ENCODE measurements at regions not wholly inside any gene's neighbourhood (a gene's known extent, or its start where the extent isn't known, plus 50 kb on each side); places are given as distances from the start of the nearest gene placed in this dataset.
"Not testable (repeated sequence)": the region's sequence is repeated elsewhere in the genome, so short reads cannot be mapped to it uniquely, and the experiment has no call there.

DNA sequence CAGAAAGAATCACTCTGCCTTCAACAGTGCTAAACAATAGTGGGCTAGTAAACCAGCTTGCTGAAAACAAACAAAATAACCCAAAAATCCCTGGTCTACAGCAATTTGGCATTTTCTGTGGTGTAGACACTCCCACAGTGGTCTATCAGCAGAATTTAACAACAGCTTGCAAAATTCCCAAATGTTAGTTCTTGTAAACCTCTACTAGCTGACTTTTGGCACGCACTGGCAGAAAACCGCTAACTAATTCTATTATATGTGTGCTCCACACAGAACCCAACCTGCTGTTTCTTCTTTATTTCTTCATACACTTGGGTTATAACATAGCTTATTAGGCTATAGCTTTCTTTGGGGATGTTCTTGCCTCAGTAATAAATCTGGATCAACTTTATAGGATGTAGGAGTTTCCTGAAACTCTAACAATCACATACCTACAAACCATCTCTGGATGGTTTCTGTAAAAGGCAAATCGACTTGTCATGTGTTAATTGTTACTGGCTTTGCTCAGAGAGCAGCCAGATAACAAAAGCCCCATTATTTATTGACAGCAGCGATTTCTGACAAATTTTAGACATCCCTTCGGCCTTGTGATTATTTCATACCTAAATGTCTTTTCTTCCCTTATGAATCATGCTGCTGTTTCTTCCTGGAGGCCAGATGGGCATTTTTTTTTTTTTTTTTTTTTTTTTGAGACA lies 82.7 kb upstream of the NAA35 start:
- no peaks in the 10 kb centered on the region for H3K79me2 ChIP-seq (ENCODE audit: low read length)
- no peak overlapping the region for H3K9ac ChIP-seq (ENCODE audit: low read length)
- no peak overlapping the region for H3K27ac ChIP-seq (ENCODE audit: low read length)
- TF ChIP-seq, protein P1, sequence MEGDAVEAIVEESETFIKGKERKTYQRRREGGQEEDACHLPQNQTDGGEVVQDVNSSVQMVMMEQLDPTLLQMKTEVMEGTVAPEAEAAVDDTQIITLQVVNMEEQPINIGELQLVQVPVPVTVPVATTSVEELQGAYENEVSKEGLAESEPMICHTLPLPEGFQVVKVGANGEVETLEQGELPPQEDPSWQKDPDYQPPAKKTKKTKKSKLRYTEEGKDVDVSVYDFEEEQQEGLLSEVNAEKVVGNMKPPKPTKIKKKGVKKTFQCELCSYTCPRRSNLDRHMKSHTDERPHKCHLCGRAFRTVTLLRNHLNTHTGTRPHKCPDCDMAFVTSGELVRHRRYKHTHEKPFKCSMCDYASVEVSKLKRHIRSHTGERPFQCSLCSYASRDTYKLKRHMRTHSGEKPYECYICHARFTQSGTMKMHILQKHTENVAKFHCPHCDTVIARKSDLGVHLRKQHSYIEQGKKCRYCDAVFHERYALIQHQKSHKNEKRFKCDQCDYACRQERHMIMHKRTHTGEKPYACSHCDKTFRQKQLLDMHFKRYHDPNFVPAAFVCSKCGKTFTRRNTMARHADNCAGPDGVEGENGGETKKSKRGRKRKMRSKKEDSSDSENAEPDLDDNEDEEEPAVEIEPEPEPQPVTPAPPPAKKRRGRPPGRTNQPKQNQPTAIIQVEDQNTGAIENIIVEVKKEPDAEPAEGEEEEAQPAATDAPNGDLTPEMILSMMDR (IDR thresholded peaks at IDR 0.05; ENCODE audit: low read depth, low read length) = no peak
- no peak for TF ChIP-seq EZH2phosphoT487 (IDR thresholded peaks at IDR 0.05; ENCODE audit: low read depth)
- no peaks in the 10 kb centered on the region for H3K4me1 ChIP-seq (ENCODE audit: low read length)
- no peaks in the 10 kb centered on the region for H4K20me1 ChIP-seq (ENCODE audit: insufficient read depth, low read length)
- no peak overlapping the region for H2AFZ ChIP-seq (ENCODE audit: low read depth, low read length)
- H3K27me3 ChIP-seq (ENCODE audit: low read depth, low read length) = no peaks in the 10 kb centered on the region
- H3K36me3 ChIP-seq (replicated peaks; ENCODE audit: low read depth, low read length) = peaks cover 7% of the 10 kb centered on the region
- H3K4me2 ChIP-seq (ENCODE audit: low read length) = no peak overlapping the region
- H3K9me3 ChIP-seq (ENCODE audit: insufficient read depth, low read length) = no peaks in the 10 kb centered on the region
- H3K4me3 ChIP-seq (ENCODE audit: low read length) = no peak overlapping the region

DNA sequence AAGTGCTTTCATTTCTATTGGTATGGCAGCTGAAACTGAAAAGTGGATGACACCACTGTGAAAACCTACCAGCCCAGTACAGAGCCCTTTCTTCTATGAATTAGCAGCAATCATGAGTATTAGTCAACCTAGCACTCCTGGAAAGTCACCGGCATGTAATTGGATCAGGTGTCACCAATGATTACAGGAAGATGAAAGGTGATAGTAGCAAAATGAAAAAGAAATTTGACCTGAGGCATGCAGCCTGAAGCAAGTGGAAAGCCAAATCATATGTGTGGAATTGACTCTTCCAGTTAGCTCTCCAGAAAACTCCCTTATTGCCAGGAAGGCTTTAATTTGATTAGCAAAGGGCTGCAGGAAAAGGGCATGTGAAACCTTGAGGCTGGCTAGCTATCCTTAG lies 81.2 kb upstream of the NAA35 start:
- H3K9ac ChIP-seq (ENCODE audit: low read length) = no peak overlapping the region
- H3K9me3 ChIP-seq (ENCODE audit: insufficient read depth, low read length) = no peaks in the 10 kb centered on the region
- H3K79me2 ChIP-seq (ENCODE audit: low read length) = no peaks in the 10 kb centered on the region
- H3K27me3 ChIP-seq (ENCODE audit: low read depth, low read length) = no peaks in the 10 kb centered on the region
- peaks cover 4% of the 10 kb centered on the region for H3K4me1 ChIP-seq (ENCODE audit: low read length)
- H2AFZ ChIP-seq (ENCODE audit: low read depth, low read length) = no peak overlapping the region
- TF ChIP-seq, protein P1 (IDR thresholded peaks at IDR 0.05; ENCODE audit: low read depth, low read length) = no peak
- TF ChIP-seq EZH2phosphoT487 (IDR thresholded peaks at IDR 0.05; ENCODE audit: low read depth) = no peak
- peaks cover 8% of the 10 kb centered on the region for H3K36me3 ChIP-seq (replicated peaks; ENCODE audit: low read depth, low read length)
- no peak overlapping the region for H3K4me2 ChIP-seq (ENCODE audit: low read length)
- no peak overlapping the region for H3K4me3 ChIP-seq (ENCODE audit: low read length)
- no peaks in the 10 kb centered on the region for H4K20me1 ChIP-seq (ENCODE audit: insufficient read depth, low read length)
- no peak overlapping the region for H3K27ac ChIP-seq (ENCODE audit: low read length)

DNA sequence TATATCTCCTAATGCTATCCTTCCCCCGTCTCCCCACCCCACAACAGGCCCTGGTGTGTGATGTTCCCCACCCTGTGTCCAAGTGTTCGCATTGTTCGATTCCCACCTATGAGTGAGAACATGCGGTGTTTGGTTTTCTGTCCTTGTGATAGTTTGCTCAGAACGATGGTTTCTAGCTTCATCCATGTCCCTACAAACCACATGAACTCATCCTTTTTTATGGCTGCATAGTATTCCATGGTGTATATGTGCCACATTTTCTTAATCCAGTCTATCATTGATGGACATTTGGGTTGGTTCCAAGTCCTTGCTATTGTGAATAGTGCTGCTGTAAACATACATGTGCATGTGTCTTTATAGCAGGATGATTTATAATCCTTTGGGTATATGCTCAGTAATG lies 79.1 kb upstream of the NAA35 start:
- not testable (repeated sequence) for H3K27me3 ChIP-seq (ENCODE audit: low read depth, low read length); H3K4me2 ChIP-seq (ENCODE audit: low read length); H2AFZ ChIP-seq (ENCODE audit: low read depth, low read length); H3K9ac ChIP-seq (ENCODE audit: low read length); H3K4me3 ChIP-seq (ENCODE audit: low read length); H3K27ac ChIP-seq (ENCODE audit: low read length); H3K36me3 ChIP-seq (replicated peaks; ENCODE audit: low read depth, low read length); H4K20me1 ChIP-seq (ENCODE audit: insufficient read depth, low read length); H3K9me3 ChIP-seq (ENCODE audit: insufficient read depth, low read length); H3K79me2 ChIP-seq (ENCODE audit: low read length)
- peaks cover 11% of the 10 kb centered on the region for H3K4me1 ChIP-seq (ENCODE audit: low read length)

DNA sequence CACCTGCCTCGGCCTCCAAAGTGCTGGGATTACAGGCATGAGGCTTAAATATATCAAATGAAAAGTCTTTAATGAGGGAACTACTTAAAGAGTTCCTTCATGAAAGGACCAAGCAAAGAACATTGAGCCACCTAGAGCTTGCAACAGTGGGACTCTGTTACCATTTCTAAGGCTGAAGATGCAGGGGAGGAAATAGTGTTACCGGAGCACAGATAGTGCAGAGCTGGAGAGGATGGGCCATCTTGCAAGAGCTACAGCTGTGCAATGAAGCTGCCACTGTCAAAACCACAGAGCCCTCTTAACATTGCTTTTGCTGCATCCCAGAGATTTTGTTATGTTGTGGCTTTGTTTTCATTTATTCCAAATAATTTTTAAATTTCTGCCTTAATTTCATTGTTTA lies 77.1 kb upstream of the NAA35 start:
- peaks cover 6% of the 10 kb centered on the region for H3K36me3 ChIP-seq (replicated peaks; ENCODE audit: low read depth, low read length)
- no peak overlapping the region for H3K4me3 ChIP-seq (ENCODE audit: low read length)
- H3K4me2 ChIP-seq (ENCODE audit: low read length) = no peak overlapping the region
- H4K20me1 ChIP-seq (ENCODE audit: insufficient read depth, low read length) = no peaks in the 10 kb centered on the region
- no peaks in the 10 kb centered on the region for H3K27me3 ChIP-seq (ENCODE audit: low read depth, low read length)
- no peaks in the 10 kb centered on the region for H3K9me3 ChIP-seq (ENCODE audit: insufficient read depth, low read length)
- peaks cover 11% of the 10 kb centered on the region for H3K4me1 ChIP-seq (ENCODE audit: low read length)
- no peak overlapping the region for H2AFZ ChIP-seq (ENCODE audit: low read depth, low read length)
- H3K27ac ChIP-seq (ENCODE audit: low read length) = no peak overlapping the region
- no peak overlapping the region for H3K9ac ChIP-seq (ENCODE audit: low read length)
- H3K79me2 ChIP-seq (ENCODE audit: low read length) = no peaks in the 10 kb centered on the region
- TF ChIP-seq EZH2phosphoT487 (IDR thresholded peaks at IDR 0.05; ENCODE audit: low read depth) = no peak
- TF ChIP-seq, protein P1 (IDR thresholded peaks at IDR 0.05; ENCODE audit: low read depth, low read length) = no peak
